B cell (primary cell): ENCODE measurements at regions not wholly inside any gene's neighbourhood (a gene's known extent, or its start where the extent isn't known, plus 50 kb on each side); places are given as distances from the start of the nearest gene placed in this dataset.

Experiments used
- CTCF ChIP-seq: fragments of 200-600 bp; IDR thresholded peaks from one replicate; pipeline ENCODE4 v1.8.0; 2022; ENCODE audit warnings: antibody characterized with exemption, mild to moderate bottlenecking
- EZH2 ChIP-seq: IDR thresholded peaks from 2 replicates; pipeline ENCODE4 v1.6.1; 2012; ENCODE audit warnings: borderline replicate concordance, low read depth, mild to moderate bottlenecking, moderate library complexity, low read length; ENCODE audit not compliant: insufficient read depth, poor library complexity, severe bottlenecking

- no peak for TF ChIP-seq CTCF
- TF ChIP-seq EZH2: no peak
These were observed 349.5 kb downstream of the EPHA7 start for GRCh38 chr6:93069856-93070255.
